Retinal pigment epithelial cell (primary cell): ENCODE measurements at regions not wholly inside any gene's neighbourhood (a gene's known extent, or its start where the extent isn't known, plus 50 kb on each side); places are given as distances from the start of the nearest gene placed in this dataset.

Source experiments
- DNase-seq: peaks from one replicate; pipeline ENCODE4 v3.0.0-alpha.2; 2010; ENCODE audit warnings: low read depth
- H3K4me3 ChIP-seq: 2 replicates; pipeline ENCODE4 v1.5.1; 2011; ENCODE audit warnings: mild to moderate bottlenecking, low read length, control low read depth, moderate library complexity
- TF ChIP-seq, protein P1 (sequence below): conservative IDR thresholded peaks from 2 replicates; pipeline ENCODE4 v1.5.1; 2011; ENCODE audit warnings: low read depth, low read length, control low read depth, inconsistent platforms

DNA sequence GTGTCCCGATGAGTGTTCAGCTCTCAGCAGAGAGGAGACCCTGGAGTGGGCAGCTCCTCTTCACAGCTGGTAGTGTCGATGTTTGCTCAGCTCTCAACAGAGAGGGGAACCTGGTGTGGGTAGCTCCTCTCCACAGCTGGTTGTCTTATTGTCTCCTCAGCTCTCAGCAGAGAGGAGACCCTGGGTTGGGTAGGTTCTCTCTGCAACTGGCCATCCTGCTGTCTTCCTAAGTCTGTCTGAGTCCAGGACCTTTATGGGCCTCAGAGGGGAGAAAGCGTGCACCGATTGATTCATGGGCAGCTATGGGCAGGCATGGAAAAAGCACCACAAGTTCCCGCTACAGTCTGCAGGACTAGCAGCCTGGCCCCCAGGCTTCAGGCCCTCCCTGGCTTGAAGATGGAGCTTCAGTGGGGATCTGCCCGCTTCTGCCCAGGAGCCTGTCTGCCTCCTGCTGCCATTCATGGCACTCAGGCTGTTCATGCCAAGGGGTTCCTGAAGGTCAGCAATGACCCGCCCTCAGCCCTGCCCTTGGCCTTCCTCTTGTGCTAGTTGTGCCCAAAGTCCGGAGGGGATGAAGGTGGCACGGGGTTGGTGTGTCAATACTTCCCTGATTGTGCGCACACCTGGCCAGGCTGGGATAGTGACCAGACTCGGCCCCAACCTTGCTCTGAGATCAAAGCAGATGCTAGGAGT, 224.2 kb downstream of the KCNC2 start:
- TF ChIP-seq, protein P1, sequence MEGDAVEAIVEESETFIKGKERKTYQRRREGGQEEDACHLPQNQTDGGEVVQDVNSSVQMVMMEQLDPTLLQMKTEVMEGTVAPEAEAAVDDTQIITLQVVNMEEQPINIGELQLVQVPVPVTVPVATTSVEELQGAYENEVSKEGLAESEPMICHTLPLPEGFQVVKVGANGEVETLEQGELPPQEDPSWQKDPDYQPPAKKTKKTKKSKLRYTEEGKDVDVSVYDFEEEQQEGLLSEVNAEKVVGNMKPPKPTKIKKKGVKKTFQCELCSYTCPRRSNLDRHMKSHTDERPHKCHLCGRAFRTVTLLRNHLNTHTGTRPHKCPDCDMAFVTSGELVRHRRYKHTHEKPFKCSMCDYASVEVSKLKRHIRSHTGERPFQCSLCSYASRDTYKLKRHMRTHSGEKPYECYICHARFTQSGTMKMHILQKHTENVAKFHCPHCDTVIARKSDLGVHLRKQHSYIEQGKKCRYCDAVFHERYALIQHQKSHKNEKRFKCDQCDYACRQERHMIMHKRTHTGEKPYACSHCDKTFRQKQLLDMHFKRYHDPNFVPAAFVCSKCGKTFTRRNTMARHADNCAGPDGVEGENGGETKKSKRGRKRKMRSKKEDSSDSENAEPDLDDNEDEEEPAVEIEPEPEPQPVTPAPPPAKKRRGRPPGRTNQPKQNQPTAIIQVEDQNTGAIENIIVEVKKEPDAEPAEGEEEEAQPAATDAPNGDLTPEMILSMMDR: no peak

DNA sequence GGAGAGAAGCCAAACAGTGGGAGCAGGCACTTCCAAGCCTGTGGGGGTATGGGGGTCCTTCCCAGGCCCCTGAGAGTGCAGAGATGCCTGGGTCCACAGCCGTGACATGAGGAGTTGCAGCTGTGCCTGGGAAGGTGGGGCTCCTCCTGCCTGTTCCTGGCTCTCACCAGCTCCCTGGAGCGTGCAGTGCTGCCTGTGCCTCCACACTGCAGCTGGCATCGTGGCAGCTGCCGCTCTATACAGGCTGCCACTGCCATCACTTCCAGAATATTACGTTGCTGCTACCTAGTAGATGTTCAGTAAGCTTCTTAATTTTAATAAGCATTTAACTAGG, 223.7 kb downstream of the KCNC2 start:
- H3K4me3 ChIP-seq: no peak overlapping the region
- no peak for DNase-seq
- TF ChIP-seq, protein P1: no peak

More for the DNA sequence above, 224.2 kb downstream of the KCNC2 start:
- no peak overlapping the region for H3K4me3 ChIP-seq
- DNase-seq: no peak

DNA sequence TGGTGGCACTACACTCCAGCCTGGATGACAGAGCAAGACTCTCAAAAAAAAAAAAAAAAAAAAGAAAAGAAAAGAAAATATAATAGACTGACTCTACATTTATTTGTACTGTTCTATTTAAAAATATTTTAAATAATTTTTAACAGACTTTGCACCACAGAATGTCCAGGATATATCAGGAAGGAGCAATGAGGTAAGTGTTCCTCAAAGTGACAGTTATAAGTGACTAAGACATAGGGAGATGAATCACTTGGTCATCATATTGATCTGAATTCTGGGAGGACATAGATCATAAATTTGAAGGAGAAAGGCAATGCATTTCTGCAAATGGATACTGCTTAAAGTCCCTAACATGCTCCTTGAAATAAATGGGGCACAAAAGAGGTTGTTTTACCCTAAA, 221.5 kb downstream of the KCNC2 start:
- no peak overlapping the region for H3K4me3 ChIP-seq
- no peak for DNase-seq
- TF ChIP-seq, protein P1: no peak
